HepG2 (cell line): ENCODE measurements at regions not wholly inside any gene's neighbourhood (a gene's known extent, or its start where the extent isn't known, plus 50 kb on each side); places are given as distances from the start of the nearest gene placed in this dataset.

Source experiments
- ATF2 ChIP-seq: sonication (generic); formaldehyde crosslinking; IDR thresholded peaks from 2 replicates; pipeline ENCODE4 v1.4.0; 2020; ENCODE audit warnings: missing genetic modification reagents
- EZH2 ChIP-seq: conservative IDR thresholded peaks from 2 replicates; pipeline ENCODE4 v1.6.1; 2012; ENCODE audit warnings: mild to moderate bottlenecking, low read depth, low read length, moderate library complexity
- HHEX ChIP-seq: IDR thresholded peaks from 2 replicates; pipeline ENCODE4 v1.6.1; 2016; ENCODE audit warnings: control low read depth
- HNF4G ChIP-seq, 2 experiments: sonication (generic) in 1 of 2; formaldehyde crosslinking in 1 of 2; IDR thresholded peaks; 2 replicates each; pipeline versions ENCODE4 v1.4.0 to v1.6.1; 2011 to 2020; ENCODE audit warnings: borderline replicate concordance in 2 of 2, low read depth in 2 of 2, mild to moderate bottlenecking in 2 of 2, low read length in 1 of 2, missing genetic modification reagents in 1 of 2, moderate library complexity in 1 of 2
- PHF8 ChIP-seq: sonication (generic); formaldehyde crosslinking; IDR thresholded peaks from 2 replicates; pipeline ENCODE4 v1.5.0; 2020; ENCODE audit warnings: missing genetic modification reagents
- SATB2 ChIP-seq: sonication (generic); formaldehyde crosslinking; IDR thresholded peaks from 2 replicates; pipeline ENCODE4 v1.5.0; 2020; ENCODE audit warnings: missing genetic modification reagents
- TCF7L2 ChIP-seq: IDR thresholded peaks from 2 replicates; pipeline ENCODE4 v1.6.1; 2011; ENCODE audit warnings: mild to moderate bottlenecking, low read depth, low read length, moderate library complexity
- TP53 ChIP-seq: sonication (generic); formaldehyde crosslinking; conservative IDR thresholded peaks from 2 replicates; pipeline ENCODE4 v1.4.0; 2020; ENCODE audit warnings: missing genetic modification reagents
- ZFX ChIP-seq: sonication (generic); formaldehyde crosslinking; IDR thresholded peaks from 2 replicates; pipeline ENCODE4 v1.4.0; 2020; ENCODE audit warnings: mild to moderate bottlenecking, low read depth, missing genetic modification reagents, moderate library complexity
- ZNF12 ChIP-seq: sonication (generic); formaldehyde crosslinking; IDR thresholded peaks from 2 replicates; pipeline ENCODE4 v1.5.0; 2020; ENCODE audit warnings: missing genetic modification reagents
- ZNF816 ChIP-seq: sonication (generic); formaldehyde crosslinking; IDR thresholded peaks from 2 replicates; pipeline ENCODE4 v1.8.0; 2022; ENCODE audit warnings: missing genetic modification reagents, mild to moderate bottlenecking, borderline replicate concordance
- ZSCAN30 ChIP-seq: sonication (generic); formaldehyde crosslinking; IDR thresholded peaks from 2 replicates; pipeline ENCODE4 v1.5.0; 2020; ENCODE audit warnings: mild to moderate bottlenecking, missing genetic modification reagents
- ZXDC ChIP-seq: sonication (generic); formaldehyde crosslinking; IDR thresholded peaks from 2 replicates; pipeline ENCODE4 v1.5.0; 2020; ENCODE audit warnings: mild to moderate bottlenecking, missing genetic modification reagents
- TF ChIP-seq, protein P1 (sequence below): IDR thresholded peaks from 2 replicates; pipeline ENCODE4 v1.6.1; 2016; ENCODE audit warnings: low read depth, missing genetic modification reagents, missing compliant biosample characterization

DNA sequence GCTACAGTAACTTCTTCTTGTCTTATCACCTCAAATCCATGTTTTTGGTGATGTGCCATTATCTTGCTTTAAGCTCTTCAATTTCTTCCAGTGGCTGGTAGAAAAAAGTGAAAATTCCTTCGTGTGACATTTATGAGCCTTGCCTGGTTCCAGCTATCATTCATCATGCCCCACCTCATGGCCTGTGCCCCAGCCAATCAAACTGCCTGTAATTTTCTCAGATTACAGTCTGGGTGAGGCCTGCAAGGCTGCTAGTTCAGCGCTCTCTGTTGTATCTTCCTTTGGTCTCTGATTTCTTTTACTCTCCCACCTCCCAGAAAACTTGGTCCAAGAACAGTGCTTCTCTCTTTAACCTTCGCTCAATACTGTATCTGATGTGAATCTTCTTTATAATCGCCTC, 249.3 kb upstream of the ZNF717 start:
- no peak for TF ChIP-seq HNF4G (IDR thresholded peaks at IDR 0.05; ENCODE audit: borderline replicate concordance, low read depth, low read length)
- TF ChIP-seq HNF4G (CRISPR knock-in tag; IDR thresholded peaks at IDR 0.05; ENCODE audit: borderline replicate concordance, low read depth): no peak
- TF ChIP-seq EZH2: no peak
- no peak for TF ChIP-seq SATB2 (CRISPR knock-in tag)
- TF ChIP-seq ZNF816 (CRISPR knock-in tag): no peak
- no peak for TF ChIP-seq ZXDC (CRISPR knock-in tag)
- no peak for TF ChIP-seq ZSCAN30 (CRISPR knock-in tag)
- TF ChIP-seq HHEX: no peak
- no peak for TF ChIP-seq TP53
- no peak for TF ChIP-seq TCF7L2
- no peak for TF ChIP-seq ZNF12 (CRISPR knock-in tag)
- no peak for TF ChIP-seq ATF2 (CRISPR knock-in tag)
- no peak for TF ChIP-seq PHF8 (CRISPR knock-in tag)
- TF ChIP-seq, protein P1, sequence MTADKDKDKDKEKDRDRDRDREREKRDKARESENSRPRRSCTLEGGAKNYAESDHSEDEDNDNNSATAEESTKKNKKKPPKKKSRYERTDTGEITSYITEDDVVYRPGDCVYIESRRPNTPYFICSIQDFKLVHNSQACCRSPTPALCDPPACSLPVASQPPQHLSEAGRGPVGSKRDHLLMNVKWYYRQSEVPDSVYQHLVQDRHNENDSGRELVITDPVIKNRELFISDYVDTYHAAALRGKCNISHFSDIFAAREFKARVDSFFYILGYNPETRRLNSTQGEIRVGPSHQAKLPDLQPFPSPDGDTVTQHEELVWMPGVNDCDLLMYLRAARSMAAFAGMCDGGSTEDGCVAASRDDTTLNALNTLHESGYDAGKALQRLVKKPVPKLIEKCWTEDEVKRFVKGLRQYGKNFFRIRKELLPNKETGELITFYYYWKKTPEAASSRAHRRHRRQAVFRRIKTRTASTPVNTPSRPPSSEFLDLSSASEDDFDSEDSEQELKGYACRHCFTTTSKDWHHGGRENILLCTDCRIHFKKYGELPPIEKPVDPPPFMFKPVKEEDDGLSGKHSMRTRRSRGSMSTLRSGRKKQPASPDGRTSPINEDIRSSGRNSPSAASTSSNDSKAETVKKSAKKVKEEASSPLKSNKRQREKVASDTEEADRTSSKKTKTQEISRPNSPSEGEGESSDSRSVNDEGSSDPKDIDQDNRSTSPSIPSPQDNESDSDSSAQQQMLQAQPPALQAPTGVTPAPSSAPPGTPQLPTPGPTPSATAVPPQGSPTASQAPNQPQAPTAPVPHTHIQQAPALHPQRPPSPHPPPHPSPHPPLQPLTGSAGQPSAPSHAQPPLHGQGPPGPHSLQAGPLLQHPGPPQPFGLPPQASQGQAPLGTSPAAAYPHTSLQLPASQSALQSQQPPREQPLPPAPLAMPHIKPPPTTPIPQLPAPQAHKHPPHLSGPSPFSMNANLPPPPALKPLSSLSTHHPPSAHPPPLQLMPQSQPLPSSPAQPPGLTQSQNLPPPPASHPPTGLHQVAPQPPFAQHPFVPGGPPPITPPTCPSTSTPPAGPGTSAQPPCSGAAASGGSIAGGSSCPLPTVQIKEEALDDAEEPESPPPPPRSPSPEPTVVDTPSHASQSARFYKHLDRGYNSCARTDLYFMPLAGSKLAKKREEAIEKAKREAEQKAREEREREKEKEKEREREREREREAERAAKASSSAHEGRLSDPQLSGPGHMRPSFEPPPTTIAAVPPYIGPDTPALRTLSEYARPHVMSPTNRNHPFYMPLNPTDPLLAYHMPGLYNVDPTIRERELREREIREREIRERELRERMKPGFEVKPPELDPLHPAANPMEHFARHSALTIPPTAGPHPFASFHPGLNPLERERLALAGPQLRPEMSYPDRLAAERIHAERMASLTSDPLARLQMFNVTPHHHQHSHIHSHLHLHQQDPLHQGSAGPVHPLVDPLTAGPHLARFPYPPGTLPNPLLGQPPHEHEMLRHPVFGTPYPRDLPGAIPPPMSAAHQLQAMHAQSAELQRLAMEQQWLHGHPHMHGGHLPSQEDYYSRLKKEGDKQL: no peak
- no peak for TF ChIP-seq ZFX (CRISPR knock-in tag)
